ENCODE measurements at regions not wholly inside any gene's neighbourhood (a gene's known extent, or its start where the extent isn't known, plus 50 kb on each side); places are given as distances from the start of the nearest gene placed in this dataset.

GRCh38 chr10:80709866-80710265 lies 172.2 kb downstream of the SH2D4B start:
- TF ChIP-seq, protein P1, sequence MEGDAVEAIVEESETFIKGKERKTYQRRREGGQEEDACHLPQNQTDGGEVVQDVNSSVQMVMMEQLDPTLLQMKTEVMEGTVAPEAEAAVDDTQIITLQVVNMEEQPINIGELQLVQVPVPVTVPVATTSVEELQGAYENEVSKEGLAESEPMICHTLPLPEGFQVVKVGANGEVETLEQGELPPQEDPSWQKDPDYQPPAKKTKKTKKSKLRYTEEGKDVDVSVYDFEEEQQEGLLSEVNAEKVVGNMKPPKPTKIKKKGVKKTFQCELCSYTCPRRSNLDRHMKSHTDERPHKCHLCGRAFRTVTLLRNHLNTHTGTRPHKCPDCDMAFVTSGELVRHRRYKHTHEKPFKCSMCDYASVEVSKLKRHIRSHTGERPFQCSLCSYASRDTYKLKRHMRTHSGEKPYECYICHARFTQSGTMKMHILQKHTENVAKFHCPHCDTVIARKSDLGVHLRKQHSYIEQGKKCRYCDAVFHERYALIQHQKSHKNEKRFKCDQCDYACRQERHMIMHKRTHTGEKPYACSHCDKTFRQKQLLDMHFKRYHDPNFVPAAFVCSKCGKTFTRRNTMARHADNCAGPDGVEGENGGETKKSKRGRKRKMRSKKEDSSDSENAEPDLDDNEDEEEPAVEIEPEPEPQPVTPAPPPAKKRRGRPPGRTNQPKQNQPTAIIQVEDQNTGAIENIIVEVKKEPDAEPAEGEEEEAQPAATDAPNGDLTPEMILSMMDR (IDR thresholded peaks at IDR 0.05): no peak
- no peak for TF ChIP-seq POLR2A (IDR thresholded peaks at IDR 0.05)
